ENCODE measurements at regions not wholly inside any gene's neighbourhood (a gene's known extent, or its start where the extent isn't known, plus 50 kb on each side); places are given as distances from the start of the nearest gene placed in this dataset.

DNA sequence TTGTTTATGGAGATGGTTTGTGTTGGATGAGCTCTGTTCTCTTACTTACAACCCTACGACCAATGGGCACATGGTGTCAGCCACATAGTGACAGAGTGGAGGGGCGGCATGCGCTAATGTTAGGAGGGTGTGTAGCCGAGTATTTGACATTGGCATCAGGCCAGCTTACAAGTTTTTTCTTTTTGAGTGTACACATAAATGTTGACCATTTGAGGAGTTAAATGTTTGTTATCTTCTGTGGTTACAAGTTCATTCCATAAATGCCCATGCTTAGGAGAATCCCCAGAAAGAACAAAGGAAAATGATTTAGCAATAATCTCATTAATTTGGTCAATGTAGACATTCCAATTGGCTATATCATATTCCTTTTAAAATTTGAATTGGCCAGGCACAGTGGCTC, 180.1 kb upstream of the ELL2 start:
- Histone ChIP-seq H3K9ac (ENCODE audit: low read length) (no peak overlapping the region), H3K27ac (ENCODE audit: low read depth, low read length) (no peak overlapping the region), H2AFZ (ENCODE audit: low read depth, low read length, poor library complexity, severe bottlenecking) (no peak overlapping the region), H3K36me3 (ENCODE audit: control insufficient read depth in 1 of 2, insufficient read depth in 2 of 2, low read length in 2 of 2) (no peaks in the 10 kb centered on the region), H3K4me3 (replicated peaks in 1 of 2; ENCODE audit: low read depth in 1 of 2, low read length in 2 of 2) (no peak overlapping the region), H3K9me3 (ENCODE audit: control insufficient read depth in 1 of 2, insufficient read depth in 1 of 2, low read depth in 1 of 2, low read length in 2 of 2) (no peaks in the 10 kb centered on the region), H3K27me3 (ENCODE audit: insufficient read depth, low read length) (no peaks in the 10 kb centered on the region), H3K79me2 (ENCODE audit: insufficient read depth, low read length) (no peaks in the 10 kb centered on the region), H3K4me2 (ENCODE audit: low read length) (no peak overlapping the region), H4K20me1 (ENCODE audit: insufficient read depth) (no peaks in the 10 kb centered on the region), H3K4me1 (ENCODE audit: control insufficient read depth in 1 of 2, insufficient read depth in 2 of 2, low read length in 2 of 2) (peaks cover 0 to 3% of the 10 kb centered on the region in 2 experiments; a peak in 1 of 4 replicates), H3K9me2 (ENCODE audit: insufficient read depth) (no peaks in the 10 kb centered on the region)
- intact Hi-C loops (cut with micrococcal nuclease): no loop called here
- DNase-seq (ENCODE audit: low read depth, low spot score): no peak
- TF ChIP-seq EGR1 (IDR thresholded peaks at IDR 0.05; ENCODE audit: low read depth): no peak
- TF ChIP-seq, protein P1, sequence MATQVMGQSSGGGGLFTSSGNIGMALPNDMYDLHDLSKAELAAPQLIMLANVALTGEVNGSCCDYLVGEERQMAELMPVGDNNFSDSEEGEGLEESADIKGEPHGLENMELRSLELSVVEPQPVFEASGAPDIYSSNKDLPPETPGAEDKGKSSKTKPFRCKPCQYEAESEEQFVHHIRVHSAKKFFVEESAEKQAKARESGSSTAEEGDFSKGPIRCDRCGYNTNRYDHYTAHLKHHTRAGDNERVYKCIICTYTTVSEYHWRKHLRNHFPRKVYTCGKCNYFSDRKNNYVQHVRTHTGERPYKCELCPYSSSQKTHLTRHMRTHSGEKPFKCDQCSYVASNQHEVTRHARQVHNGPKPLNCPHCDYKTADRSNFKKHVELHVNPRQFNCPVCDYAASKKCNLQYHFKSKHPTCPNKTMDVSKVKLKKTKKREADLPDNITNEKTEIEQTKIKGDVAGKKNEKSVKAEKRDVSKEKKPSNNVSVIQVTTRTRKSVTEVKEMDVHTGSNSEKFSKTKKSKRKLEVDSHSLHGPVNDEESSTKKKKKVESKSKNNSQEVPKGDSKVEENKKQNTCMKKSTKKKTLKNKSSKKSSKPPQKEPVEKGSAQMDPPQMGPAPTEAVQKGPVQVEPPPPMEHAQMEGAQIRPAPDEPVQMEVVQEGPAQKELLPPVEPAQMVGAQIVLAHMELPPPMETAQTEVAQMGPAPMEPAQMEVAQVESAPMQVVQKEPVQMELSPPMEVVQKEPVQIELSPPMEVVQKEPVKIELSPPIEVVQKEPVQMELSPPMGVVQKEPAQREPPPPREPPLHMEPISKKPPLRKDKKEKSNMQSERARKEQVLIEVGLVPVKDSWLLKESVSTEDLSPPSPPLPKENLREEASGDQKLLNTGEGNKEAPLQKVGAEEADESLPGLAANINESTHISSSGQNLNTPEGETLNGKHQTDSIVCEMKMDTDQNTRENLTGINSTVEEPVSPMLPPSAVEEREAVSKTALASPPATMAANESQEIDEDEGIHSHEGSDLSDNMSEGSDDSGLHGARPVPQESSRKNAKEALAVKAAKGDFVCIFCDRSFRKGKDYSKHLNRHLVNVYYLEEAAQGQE (IDR thresholded peaks at IDR 0.05; ENCODE audit: low read depth): no peak
- no peak for TF ChIP-seq ATF3 (IDR thresholded peaks at IDR 0.05)
- ChIA-PET RAD21 (ENCODE audit: low non-redundant PET in 1 of 2, low total read pairs in 2 of 2, uncharacterized antibody in 2 of 2, unreplicated experiment in 2 of 2) (no interaction called here), CTCF (no interaction called here), POLR2A (no interaction called here)
- no peak for ATAC-seq
- no TSS peak for BruUV-seq (replicated peaks)

GRCh38 chr5:96140496-96140895, 178.8 kb upstream of the ELL2 start:
- RAD21 ChIA-PET (ENCODE audit: low non-redundant PET in 1 of 2, low total read pairs in 2 of 2, uncharacterized antibody in 2 of 2, unreplicated experiment in 2 of 2): no interaction called here
- no peaks in the 10 kb centered on the region for H3K36me3 ChIP-seq (ENCODE audit: control insufficient read depth in 1 of 2, insufficient read depth in 2 of 2, low read length in 2 of 2)
- no peaks in the 10 kb centered on the region for H3K4me1 ChIP-seq (ENCODE audit: control insufficient read depth in 1 of 2, insufficient read depth in 2 of 2, low read length in 2 of 2)
- no peak for DNase-seq (ENCODE audit: low read depth, low spot score)
- H3K4me3 ChIP-seq (replicated peaks in 1 of 2; ENCODE audit: low read depth in 1 of 2, low read length in 2 of 2): no peak overlapping the region
- H4K20me1 ChIP-seq (ENCODE audit: insufficient read depth): no peaks in the 10 kb centered on the region
- CTCF ChIA-PET: no interaction called here
- H3K9ac ChIP-seq (ENCODE audit: low read length): no peak overlapping the region
- POLR2A ChIA-PET: no interaction called here
- no peak overlapping the region for H3K27ac ChIP-seq (ENCODE audit: low read depth, low read length)
- H3K27me3 ChIP-seq (ENCODE audit: insufficient read depth, low read length): no peaks in the 10 kb centered on the region
- no peaks in the 10 kb centered on the region for H3K79me2 ChIP-seq (ENCODE audit: insufficient read depth, low read length)
- ATAC-seq: no peak
- no peak overlapping the region for H2AFZ ChIP-seq (ENCODE audit: low read depth, low read length, poor library complexity, severe bottlenecking)
- H3K9me2 ChIP-seq (ENCODE audit: insufficient read depth): no peaks in the 10 kb centered on the region
- H3K9me3 ChIP-seq (ENCODE audit: control insufficient read depth in 1 of 2, insufficient read depth in 1 of 2, low read depth in 1 of 2, low read length in 2 of 2): no peaks in the 10 kb centered on the region
- no peak overlapping the region for H3K4me2 ChIP-seq (ENCODE audit: low read length)
- intact Hi-C loops (cut with micrococcal nuclease): no loop called here
- BruUV-seq (replicated peaks): no TSS peak
- TF ChIP-seq FOSL1 (IDR thresholded peaks at IDR 0.05; ENCODE audit: low read depth) (no peak), TCF7L2 (IDR thresholded peaks at IDR 0.05; ENCODE audit: borderline replicate concordance, extremely low read depth, insufficient read depth, insufficient read length) (no peak), POLR2AphosphoS5 (IDR thresholded peaks at IDR 0.05; ENCODE audit: low read depth, low read length) (no peak), YY1 (IDR thresholded peaks at IDR 0.05; ENCODE audit: extremely low read depth, insufficient replicate concordance, low read depth, low read length) (no peak), POLR2A (IDR thresholded peaks at IDR 0.05; ENCODE audit: borderline replicate concordance, extremely low read depth, insufficient read depth, insufficient read length) (no peak), ATF3 (IDR thresholded peaks at IDR 0.05) (no peak)
- TF ChIP-seq, protein P1 (IDR thresholded peaks at IDR 0.05; ENCODE audit: low read depth): no peak
- TF ChIP-seq, protein P2, sequence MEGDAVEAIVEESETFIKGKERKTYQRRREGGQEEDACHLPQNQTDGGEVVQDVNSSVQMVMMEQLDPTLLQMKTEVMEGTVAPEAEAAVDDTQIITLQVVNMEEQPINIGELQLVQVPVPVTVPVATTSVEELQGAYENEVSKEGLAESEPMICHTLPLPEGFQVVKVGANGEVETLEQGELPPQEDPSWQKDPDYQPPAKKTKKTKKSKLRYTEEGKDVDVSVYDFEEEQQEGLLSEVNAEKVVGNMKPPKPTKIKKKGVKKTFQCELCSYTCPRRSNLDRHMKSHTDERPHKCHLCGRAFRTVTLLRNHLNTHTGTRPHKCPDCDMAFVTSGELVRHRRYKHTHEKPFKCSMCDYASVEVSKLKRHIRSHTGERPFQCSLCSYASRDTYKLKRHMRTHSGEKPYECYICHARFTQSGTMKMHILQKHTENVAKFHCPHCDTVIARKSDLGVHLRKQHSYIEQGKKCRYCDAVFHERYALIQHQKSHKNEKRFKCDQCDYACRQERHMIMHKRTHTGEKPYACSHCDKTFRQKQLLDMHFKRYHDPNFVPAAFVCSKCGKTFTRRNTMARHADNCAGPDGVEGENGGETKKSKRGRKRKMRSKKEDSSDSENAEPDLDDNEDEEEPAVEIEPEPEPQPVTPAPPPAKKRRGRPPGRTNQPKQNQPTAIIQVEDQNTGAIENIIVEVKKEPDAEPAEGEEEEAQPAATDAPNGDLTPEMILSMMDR (IDR thresholded peaks at IDR 0.05 in 2 of 3, conservative IDR thresholded peaks at IDR 0.05 in 1 of 3; ENCODE audit: borderline replicate concordance in 1 of 3, insufficient read depth in 1 of 3, low read depth in 2 of 3, low read length in 2 of 3): no peak

All from HCT116 (cell line).